HG03442 (cell line): ENCODE measurements at regions not wholly inside any gene's neighbourhood (a gene's known extent, or its start where the extent isn't known, plus 50 kb on each side); places are given as distances from the start of the nearest gene placed in this dataset.
"Not testable (repeated sequence)": the region's sequence is repeated elsewhere in the genome, so short reads cannot be mapped to it uniquely, and the experiment has no call there.

ENCODE experiments used
- ATAC-seq: cut with Tn5 transposase; IDR thresholded peaks from one replicate; pipeline ENCODE4 v1.9.1; 2021; ENCODE audit warnings: mild to moderate bottlenecking, moderate library complexity; ENCODE audit not compliant: unreplicated experiment

DNA sequence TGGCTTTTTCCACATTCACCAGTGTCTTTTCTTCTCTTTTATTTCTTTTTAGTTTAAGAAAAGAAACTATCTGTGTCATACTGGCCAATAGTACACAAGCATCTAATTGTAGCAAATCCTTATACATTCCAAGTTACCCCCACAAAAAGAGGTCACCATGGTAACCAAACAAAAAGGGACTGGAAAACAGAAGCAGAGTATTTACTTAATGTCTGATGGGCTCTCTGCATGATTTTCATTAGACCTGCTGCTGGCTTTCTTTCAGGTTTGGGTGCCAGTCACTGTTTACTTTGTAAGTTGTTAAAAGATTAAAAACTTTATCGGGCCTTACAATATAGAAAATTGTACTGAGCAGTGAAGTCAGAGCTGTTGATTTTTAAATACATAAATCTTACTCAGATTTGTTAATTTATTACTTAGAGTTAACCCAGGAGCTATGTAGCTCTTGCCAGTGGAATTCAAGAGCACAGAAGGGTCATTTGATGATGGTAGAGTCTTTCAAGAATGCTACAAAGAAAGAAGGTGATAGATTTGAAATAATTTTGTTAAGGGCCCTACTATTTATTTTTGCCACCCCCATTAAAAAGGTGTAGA, 123.9 kb downstream of the BRMS1L start:
- no peak for ATAC-seq

DNA sequence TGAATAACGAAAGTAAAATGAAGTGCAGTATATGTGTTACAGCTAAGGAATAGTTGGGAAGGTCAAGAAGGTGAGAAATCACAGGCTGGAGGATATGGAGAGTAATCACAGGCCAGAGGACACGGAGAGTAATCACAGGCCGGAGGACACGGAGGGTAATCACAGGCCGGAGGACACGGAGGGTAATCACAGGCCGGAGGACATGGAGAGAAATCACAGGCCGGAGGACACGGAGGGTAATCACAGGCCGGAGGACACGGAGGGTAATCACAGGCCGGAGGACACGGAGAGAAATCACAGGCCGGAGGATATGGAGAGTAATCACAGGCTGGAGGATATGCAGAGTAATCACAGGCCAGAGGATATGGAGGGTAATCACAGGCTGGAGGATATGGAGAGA, 121.8 kb downstream of the BRMS1L start:
- ATAC-seq: not testable (repeated sequence)

DNA sequence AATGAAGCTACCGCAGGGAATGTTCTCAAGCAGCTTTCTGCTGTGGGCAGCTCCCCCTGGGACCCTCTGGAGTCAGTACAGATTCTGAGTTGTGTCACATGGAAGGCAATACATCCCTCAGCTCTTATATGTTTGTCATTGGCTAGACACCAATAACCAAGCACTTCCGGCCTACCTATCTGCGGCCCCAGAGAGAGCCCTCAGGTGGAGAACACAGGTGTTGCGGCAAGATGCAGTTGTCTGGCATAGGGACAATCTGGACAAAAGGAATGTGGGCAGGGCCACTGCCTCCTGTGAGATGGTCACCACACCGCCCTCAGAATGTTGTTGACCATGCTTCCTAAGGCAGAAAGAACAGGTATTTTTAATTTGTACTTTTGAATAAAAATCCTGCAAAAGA, 118.7 kb downstream of the BRMS1L start:
- peak; percentile 58 for ATAC-seq

DNA sequence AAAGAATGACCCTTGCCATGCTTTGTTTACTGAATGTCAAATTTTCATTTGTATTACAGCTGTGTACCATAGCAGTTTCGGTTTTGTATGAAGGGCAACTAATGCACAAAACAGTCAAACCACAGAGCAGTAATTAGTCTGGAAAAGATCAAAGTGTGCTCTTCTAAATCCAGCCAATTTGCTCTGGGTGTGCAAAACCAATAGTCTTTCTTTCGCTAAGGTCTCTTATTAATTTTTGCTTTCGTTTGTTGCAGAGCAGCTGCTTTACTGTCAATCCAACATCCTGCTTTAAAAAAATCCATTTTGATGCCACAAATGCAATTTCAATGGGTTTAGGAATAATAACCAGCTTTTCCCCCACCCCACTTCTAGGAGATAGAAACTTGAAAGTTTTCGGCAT, 114.2 kb downstream of the BRMS1L start:
- ATAC-seq: peak; percentile 61

DNA sequence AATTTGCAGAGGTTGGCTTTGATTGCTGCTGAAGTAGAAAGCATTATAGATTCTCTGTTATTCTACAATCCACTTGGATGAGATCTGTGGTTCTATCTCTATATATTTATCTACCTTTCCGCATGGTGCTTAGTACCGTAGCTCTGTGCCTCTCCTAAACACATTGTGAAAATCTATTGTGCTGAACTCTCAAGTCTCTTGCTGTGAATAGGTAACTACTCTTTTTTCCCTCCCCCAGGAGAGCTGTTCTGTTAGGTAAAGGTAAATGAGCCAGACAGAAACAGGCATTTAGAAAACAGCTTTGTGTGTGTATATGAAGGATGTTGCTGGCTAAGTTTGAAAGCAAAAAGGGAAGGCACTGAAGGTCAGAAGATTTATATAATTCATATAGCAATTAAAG, 112.6 kb downstream of the BRMS1L start:
- no peak for ATAC-seq

DNA sequence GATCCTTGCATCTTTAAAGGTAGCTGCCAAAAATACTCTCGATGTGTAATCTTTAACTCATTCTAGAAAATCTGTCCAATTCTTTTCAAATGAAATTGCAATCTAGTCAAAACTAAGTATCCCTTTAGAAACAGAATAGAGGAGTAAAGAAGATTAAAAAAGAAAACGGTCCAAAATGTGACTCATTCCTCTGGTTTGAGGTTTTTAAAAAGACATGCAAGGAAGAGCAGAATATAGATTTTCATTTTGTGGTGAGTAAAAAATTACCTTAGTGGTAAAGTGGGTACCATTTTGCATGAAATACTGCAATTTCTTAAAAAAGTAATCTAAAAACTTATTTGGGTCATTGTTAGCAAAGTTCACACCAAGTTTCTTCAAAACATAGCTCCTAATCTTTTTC, 108.4 kb downstream of the BRMS1L start:
- peak; percentile 74 for ATAC-seq

DNA sequence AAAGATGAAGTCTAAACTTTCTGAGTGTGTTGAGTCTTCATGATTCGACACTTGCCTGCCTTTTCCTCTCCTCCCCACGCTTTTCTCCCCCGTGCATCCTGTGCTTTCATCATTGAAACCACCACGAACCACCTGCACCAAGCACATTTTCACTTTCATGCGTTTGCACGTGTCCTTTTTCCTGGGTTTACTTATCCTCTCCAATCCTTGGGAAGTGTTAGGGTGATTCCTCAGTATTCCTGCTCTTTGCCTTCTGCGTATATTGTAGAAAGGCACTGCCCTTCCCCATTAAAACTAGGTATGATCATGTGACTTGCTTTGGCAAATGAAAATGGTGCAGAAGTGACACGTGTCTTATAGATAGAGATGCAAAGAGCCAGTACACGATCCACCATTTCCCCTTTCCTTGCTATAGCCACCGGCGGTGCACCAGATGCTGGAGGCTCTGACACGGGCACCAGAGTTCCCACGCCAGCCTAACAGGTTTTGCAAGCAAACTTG, 106.6 kb downstream of the BRMS1L start:
- ATAC-seq: peak; percentile 58

DNA sequence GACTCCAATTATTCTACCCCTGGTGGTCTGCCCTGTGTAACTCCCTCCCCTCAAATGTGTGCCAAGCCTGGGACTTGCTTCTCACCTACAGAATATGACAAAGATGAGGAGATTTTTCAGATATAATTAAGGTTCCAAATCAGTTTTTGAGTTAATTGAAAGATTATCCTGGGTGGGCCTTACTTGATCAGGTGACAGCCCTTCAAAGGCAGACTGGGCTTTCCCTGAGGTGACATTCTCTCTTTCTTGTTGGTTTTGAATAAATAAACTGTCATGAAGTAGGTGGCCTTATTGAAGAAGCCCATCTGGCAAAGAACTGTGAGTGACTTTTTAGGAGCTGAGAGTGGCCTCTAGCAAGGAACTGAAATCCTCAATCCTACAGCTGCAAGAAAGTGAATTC, 106.0 kb downstream of the BRMS1L start:
- ATAC-seq: peak; percentile 4

DNA sequence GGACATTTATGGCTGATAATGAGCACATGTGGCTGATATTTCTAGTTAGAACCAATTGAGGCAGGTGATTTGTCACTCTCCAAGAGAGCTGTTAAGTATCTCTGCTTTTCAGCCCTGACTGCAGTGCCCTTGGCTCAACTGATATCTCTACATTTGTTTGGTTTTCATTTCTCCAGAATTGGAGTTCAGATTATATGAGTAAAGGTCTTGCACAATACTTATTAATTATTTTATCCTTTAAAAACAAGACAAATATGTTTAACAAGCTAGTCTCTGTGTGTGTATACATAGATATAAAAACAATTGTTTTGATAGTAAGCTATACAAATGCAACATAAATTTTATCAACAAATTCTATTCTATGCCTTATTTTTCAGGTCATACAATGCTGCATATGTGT, 105.2 kb downstream of the BRMS1L start:
- no peak for ATAC-seq

DNA sequence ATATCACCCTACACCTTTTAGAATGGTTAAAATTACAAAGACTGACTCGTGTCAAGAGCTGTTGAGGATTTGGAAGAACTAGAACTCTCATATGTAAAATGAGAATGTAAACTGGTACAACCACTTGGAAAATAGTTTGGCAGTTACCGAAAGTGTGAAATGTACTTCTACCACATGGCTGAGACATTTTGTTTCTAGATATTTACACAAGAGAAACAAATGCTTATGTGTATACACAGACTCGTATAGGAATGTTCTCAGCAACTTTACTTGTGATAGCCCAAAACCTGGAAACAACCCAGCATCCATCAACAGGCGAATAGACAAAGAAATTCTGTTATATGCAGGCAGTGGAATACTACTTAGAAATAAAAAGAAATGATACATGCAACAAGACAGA, 103.0 kb downstream of the BRMS1L start:
- ATAC-seq: no peak

DNA sequence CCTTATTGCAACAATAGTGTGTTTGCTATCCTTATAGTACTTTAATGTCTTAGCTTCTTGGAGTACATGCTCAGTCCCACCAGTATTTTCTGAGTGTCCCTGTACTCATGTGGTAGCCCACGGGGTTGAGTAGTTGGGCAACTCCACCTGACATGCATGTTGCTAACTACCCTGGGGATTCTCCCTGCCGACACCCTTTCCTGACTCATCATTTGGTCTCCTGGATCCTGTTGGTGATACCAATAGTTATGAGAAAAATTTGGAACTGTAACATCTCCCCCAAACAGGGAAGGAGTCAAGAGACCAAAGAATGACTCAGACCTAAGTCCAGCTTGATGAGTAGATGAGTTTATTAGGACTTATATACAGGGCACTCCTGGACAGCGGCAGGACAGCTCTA, 101.6 kb downstream of the BRMS1L start:
- no peak for ATAC-seq

DNA sequence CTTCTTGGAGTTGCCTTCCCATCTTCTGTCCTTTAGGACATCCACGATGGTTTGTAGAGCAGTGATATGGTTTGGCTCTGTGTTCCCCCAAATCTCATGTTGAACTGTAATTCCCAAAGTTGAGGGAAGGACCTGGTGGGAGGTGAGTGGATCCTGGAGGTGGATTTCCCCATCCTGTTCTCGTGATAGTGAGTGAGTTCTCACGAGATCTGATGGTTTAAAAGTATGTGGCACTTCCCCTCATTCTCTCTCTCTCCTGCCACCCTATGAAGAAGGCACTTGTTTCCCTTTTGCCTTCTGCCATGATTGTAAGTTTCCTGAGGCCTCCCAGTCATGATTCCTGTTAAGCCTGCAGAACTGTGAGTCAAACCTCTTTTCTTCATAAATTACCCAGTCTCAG, 99.2 kb downstream of the BRMS1L start:
- ATAC-seq: no peak

DNA sequence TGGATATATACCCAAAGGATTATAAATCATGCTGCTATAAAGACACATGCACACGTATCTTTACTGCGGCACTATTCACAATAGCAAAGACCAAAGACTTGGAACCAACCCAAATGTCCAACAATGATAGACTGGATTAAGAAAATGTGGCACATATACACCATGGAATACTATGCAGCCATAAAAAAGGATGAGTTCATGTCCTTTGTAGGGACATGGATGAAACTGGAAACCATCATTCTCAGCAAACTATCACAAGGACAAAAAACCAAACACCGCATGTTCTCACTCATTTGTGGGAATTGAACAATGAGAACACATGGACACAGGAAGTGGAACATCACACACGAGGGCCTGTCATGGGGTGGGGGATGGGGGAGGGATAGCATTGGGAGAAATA, 96.5 kb downstream of the BRMS1L start:
- not testable (repeated sequence) for ATAC-seq

DNA sequence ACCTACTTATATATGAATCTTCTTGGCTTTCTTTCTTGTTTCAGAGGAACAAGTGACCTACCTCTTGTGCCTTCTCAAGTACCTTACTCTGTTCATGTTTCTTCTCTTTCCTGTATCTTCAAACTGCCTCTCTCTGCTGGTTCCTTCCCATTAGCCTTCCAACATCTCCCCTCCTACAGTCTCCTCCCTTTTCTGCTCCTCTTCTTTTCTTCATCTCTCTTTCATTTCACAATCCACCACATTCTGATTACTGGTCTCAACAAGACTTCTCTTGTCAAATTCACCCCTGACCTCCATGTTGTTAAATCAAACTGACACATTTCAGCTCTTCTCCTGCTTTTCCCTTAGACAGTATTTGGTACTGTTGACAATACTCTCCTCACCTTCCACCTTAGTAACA, 95.6 kb downstream of the BRMS1L start:
- ATAC-seq: no peak
